GM19240 (cell line): ENCODE measurements at regions not wholly inside any gene's neighbourhood (a gene's known extent, or its start where the extent isn't known, plus 50 kb on each side); places are given as distances from the start of the nearest gene placed in this dataset.
"Not testable (repeated sequence)": the region's sequence is repeated elsewhere in the genome, so short reads cannot be mapped to it uniquely, and the experiment has no call there.

Experiments
- DNase-seq: peaks from one replicate; pipeline ENCODE4 v3.0.0; 2011; ENCODE audit warnings: low spot score; ENCODE audit not compliant: insufficient read length

- DNase-seq = not testable (repeated sequence)
These were observed 201.3 kb downstream of the LIPI start for GRCh38 chr21:14009238-14009981.

- DNase-seq = not testable (repeated sequence)
These were observed 202.3 kb downstream of the LIPI start for GRCh38 chr21:14008436-14008835.

- not testable (repeated sequence) for DNase-seq
These were observed 202.7 kb downstream of the LIPI start for GRCh38 chr21:14008006-14008405.

GRCh38 chr21:14006144-14006543 is 204.6 kb downstream of the LIPI start:
- not testable (repeated sequence) for DNase-seq

- DNase-seq = not testable (repeated sequence)
These were observed 223.5 kb downstream of the LIPI start for GRCh38 chr21:13986996-13987958.

- DNase-seq = not testable (repeated sequence)
These were observed 224.6 kb downstream of the LIPI start for GRCh38 chr21:13985865-13986863.

GRCh38 chr21:13985137-13985864 is 225.5 kb downstream of the LIPI start:
- DNase-seq = not testable (repeated sequence)

- not testable (repeated sequence) for DNase-seq
These were observed 226.0 kb downstream of the LIPI start for GRCh38 chr21:13984728-13985127.

- not testable (repeated sequence) for DNase-seq
These were observed 229.3 kb downstream of the LIPI start for GRCh38 chr21:13981176-13982087.

- DNase-seq = not testable (repeated sequence)
These were observed 230.6 kb downstream of the LIPI start for GRCh38 chr21:13980115-13980662.

- not testable (repeated sequence) for DNase-seq
These were observed 231.1 kb downstream of the LIPI start for GRCh38 chr21:13979608-13980007.

- not testable (repeated sequence) for DNase-seq
These were observed 236.2 kb downstream of the LIPI start for GRCh38 chr21:13974582-13974981.

- not testable (repeated sequence) for DNase-seq
These were observed 240.9 kb downstream of the LIPI start for GRCh38 chr21:13969853-13970252.

- DNase-seq = not testable (repeated sequence)
These were observed 241.8 kb downstream of the LIPI start for GRCh38 chr21:13969002-13969401.

- not testable (repeated sequence) for DNase-seq
These were observed 247.5 kb downstream of the LIPI start for GRCh38 chr21:13963259-13963658.

GRCh38 chr21:13937236-13937635 is 273.5 kb downstream of the LIPI start:
- DNase-seq = no peak

- DNase-seq = not testable (repeated sequence)
These were observed 274.5 kb downstream of the LIPI start for GRCh38 chr21:13936033-13936937.
